ENCODE measurements at regions not wholly inside any gene's neighbourhood (a gene's known extent, or its start where the extent isn't known, plus 50 kb on each side); places are given as distances from the start of the nearest gene placed in this dataset.

GRCh38 chr11:98589967-98590366, 430.8 kb upstream of the CNTN5 start:
- no peaks in the 10 kb centered on the region for H3K36me3 Mint-ChIP-seq
- H3K4me1 Mint-ChIP-seq, result no peaks in the 10 kb centered on the region
- H3K27me3 Mint-ChIP-seq, result no peaks in the 10 kb centered on the region
- H3K27ac Mint-ChIP-seq, result no peak overlapping the region
- H3K4me3 Mint-ChIP-seq, result no peak overlapping the region
- peaks cover 19% of the 10 kb centered on the region for H3K9me3 Mint-ChIP-seq

GRCh38 chr11:98600103-98600502, 420.6 kb upstream of the CNTN5 start:
- no peaks in the 10 kb centered on the region for H3K27me3 Mint-ChIP-seq
- H3K27ac Mint-ChIP-seq, result no peak overlapping the region
- no peak overlapping the region for H3K4me3 Mint-ChIP-seq
- peaks cover 22% of the 10 kb centered on the region for H3K9me3 Mint-ChIP-seq
- H3K4me1 Mint-ChIP-seq, result no peaks in the 10 kb centered on the region
- H3K36me3 Mint-ChIP-seq, result no peaks in the 10 kb centered on the region

DNA sequence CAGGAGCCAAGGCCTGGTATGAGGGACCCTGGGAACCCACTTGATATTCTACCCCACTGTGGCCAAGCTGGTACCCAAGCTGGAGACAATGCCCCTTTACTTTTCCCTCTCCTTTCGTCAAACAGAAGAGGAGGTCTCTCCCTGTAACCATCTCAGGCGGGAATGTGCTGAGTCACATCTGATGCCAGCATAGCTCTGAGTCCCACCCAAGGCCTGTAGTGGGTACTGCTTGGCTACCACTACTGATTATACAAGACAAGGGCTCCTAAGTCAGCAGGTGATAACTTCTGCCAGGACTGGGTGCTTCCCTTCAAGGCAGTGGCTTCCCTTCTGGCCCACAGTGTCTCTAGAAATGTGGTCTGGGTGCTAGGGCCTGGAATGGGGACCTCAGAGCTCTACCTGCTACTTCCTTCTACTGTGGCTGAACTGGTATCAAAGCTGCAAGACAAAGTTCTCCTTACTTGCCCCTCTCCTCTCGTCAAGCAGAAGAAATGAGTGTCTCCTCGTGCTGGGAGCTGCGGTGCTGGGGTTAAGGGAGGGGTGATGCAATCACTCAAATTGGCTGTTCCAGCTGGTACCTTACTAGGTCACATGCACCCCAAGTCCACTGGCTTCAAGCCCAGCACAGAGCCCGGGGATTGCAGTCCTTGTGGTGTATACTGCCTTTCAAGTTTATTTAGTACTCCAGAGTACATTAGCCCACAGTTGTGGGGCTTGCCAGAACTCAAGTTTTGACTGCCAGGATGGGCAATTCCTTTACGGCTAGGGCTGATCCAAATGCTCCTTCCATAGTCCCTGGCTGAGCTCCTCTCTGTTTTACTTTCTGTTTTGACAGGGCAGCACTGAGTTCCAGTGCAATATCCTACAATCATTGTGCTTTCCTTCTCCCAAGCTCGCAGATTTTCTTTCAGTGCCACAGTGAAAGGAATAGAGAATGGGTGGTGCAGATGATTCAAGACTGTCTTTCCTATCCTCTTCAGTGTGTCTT, 419.7 kb upstream of the CNTN5 start:
- H3K4me3 Mint-ChIP-seq, result no peak overlapping the region

DNA sequence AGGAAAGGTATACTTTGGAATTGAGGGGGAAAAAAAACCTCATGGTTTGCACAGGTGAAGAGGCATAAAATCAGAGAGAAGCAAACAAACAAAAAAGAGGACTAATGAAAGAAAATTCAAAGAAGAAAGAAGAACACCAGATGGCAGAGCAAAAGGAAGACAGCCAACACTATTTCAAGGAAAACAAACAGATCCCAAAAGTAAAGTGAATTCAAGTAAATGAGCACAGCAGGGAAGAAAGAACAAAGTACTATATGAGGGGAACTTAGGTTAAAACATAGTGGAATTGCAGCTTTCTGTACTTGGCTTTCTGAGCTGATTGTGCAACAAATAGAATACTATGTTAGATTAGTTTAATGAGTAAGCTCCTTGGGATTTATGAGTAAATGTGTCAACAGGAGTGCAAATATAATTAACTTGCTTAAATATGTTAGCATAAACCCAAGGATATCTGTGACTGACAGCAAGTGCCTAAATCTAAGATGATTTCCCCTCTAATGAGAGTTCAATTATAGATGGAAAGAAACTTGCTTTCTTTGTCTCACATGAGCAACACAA, 404.6 kb upstream of the CNTN5 start:
- no peak overlapping the region for H3K27ac Mint-ChIP-seq
- peaks cover 14% of the 10 kb centered on the region for H3K9me3 Mint-ChIP-seq
- no peaks in the 10 kb centered on the region for H3K4me1 Mint-ChIP-seq
- H3K36me3 Mint-ChIP-seq, result no peaks in the 10 kb centered on the region
- H3K27me3 Mint-ChIP-seq, result no peaks in the 10 kb centered on the region
- H3K4me3 Mint-ChIP-seq, result no peak overlapping the region

More for the DNA sequence above, 419.7 kb upstream of the CNTN5 start:
- Mint-ChIP-seq H3K9me3 (peaks cover 22% of the 10 kb centered on the region), H3K4me1 (no peaks in the 10 kb centered on the region), H3K27me3 (no peaks in the 10 kb centered on the region), H3K36me3 (no peaks in the 10 kb centered on the region), H3K27ac (no peak overlapping the region)

DNA sequence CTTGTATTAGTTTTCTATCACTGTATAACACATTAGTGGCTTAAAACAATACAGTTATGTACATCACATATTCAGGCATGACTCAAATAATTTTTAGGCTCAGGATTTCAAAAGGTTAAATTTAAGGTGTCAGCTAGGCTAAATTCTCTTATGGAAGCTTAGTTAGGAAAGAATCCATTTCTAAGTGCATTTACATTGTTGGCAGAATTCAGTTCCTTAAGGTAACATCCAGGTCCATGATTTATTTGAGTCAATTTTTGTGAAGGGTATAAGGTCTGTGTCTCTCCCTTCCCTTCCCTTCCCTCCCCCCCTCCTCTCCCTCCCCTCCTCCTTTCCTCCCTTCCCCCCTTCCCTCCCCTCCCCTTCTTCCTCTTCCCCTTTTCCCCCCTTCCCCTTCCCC, 399.0 kb upstream of the CNTN5 start:
- Mint-ChIP-seq H3K36me3 (no peaks in the 10 kb centered on the region), H3K27ac (no peak overlapping the region), H3K27me3 (no peaks in the 10 kb centered on the region), H3K4me3 (no peak overlapping the region), H3K9me3 (peaks cover 20% of the 10 kb centered on the region), H3K4me1 (no peaks in the 10 kb centered on the region)

DNA sequence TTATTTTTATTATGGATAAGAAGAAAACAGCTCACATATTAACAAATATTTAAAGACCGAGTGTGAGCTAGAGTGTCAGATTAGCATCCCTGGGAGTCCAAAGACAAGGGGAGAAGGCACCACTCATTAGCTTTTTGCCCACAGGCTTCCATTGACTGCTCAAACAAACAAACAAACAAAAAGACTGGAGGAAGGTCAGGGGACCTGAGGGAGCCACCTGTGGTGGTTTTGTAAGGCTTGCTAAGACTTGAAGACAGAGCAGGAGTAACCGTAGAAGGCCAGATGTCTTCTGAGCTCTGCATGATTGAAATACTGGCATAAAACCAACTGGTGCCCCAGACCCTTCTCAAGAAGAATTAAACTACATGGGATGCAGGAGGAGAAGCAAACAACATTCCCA, 395.2 kb upstream of the CNTN5 start:
- no peaks in the 10 kb centered on the region for H3K4me1 Mint-ChIP-seq

DNA sequence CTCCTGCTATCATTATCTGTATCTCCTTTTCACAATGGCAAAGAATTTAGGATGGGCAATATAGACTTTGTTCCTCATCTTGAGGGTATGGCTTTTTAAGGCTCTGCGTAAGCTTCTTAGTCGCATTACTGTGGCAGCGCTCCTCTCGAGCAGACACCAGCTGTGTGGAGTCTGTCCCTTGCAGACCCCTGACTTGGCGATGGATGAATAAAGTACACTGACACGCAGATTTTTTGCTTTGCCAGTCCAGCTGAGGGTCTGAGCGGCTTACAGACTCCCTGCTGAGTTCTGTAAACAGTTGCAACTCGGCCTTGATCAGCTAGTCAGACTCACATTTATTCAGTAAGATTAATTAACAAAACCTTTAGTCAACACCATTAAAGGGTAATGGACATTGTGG, 390.0 kb upstream of the CNTN5 start:
- H3K27me3 Mint-ChIP-seq, result no peaks in the 10 kb centered on the region
- H3K27ac Mint-ChIP-seq, result no peak overlapping the region
- no peaks in the 10 kb centered on the region for H3K9me3 Mint-ChIP-seq
- H3K36me3 Mint-ChIP-seq, result no peaks in the 10 kb centered on the region
- H3K4me1 Mint-ChIP-seq, result no peaks in the 10 kb centered on the region
- no peak overlapping the region for H3K4me3 Mint-ChIP-seq

More for the DNA sequence above, 395.2 kb upstream of the CNTN5 start:
- Mint-ChIP-seq H3K36me3 (no peaks in the 10 kb centered on the region), H3K27me3 (no peaks in the 10 kb centered on the region), H3K27ac (no peak overlapping the region), H3K9me3 (peaks cover 6% of the 10 kb centered on the region), H3K4me3 (no peak overlapping the region)

DNA sequence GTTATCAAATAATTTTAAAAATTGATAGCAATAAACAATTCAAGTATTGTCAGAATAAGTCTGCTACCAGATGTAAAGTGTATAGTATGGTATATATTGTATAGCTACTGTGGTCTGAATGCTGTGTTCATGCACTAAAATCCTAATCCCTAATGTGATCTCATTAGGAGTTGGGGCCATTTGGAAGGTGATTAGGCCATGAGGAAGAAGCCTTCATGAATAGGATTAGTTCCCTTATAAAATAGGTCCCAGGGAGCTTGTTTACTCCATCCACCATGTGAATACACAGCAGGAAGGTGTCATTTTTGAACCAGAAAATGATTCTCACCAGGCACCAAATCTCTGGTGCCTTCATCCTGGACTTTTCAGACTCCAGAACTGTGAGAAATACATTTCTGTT, 363.0 kb upstream of the CNTN5 start:
- Mint-ChIP-seq H3K27me3 (no peaks in the 10 kb centered on the region), H3K27ac (no peak overlapping the region)

DNA sequence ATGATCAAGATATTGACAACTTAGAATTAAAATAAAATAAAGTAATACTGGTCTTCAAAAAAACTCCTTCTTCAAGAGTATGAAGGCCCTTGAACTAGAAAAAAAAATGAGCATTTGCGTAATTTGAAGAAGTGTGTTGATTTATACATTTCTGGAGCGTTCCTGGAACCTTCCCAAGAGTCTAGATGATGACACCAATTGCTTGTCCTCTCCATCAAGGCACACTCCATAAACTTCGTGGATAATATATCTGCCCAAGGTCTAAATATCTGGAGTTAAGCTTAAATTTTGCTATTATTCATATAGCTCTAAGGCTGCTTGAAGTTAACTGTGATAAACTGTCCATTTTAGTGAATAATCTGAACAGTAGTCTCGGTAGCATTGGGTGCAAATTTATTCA, 361.3 kb upstream of the CNTN5 start:
- no peaks in the 10 kb centered on the region for H3K36me3 Mint-ChIP-seq
- no peaks in the 10 kb centered on the region for H3K4me1 Mint-ChIP-seq
- H3K27me3 Mint-ChIP-seq, result no peaks in the 10 kb centered on the region
- peaks cover 4% of the 10 kb centered on the region for H3K9me3 Mint-ChIP-seq
- H3K4me3 Mint-ChIP-seq, result no peak overlapping the region
- no peak overlapping the region for H3K27ac Mint-ChIP-seq

More for the DNA sequence above, 363.0 kb upstream of the CNTN5 start:
- no peaks in the 10 kb centered on the region for H3K4me1 Mint-ChIP-seq
- H3K4me3 Mint-ChIP-seq, result no peak overlapping the region
- H3K9me3 Mint-ChIP-seq, result peaks cover 4% of the 10 kb centered on the region
- H3K36me3 Mint-ChIP-seq, result no peaks in the 10 kb centered on the region

- no peaks in the 10 kb centered on the region for H3K27me3 Mint-ChIP-seq
- H3K27ac Mint-ChIP-seq, result no peak overlapping the region
- no peak overlapping the region for H3K4me3 Mint-ChIP-seq
- peaks cover 23% of the 10 kb centered on the region for H3K9me3 Mint-ChIP-seq
- no peaks in the 10 kb centered on the region for H3K4me1 Mint-ChIP-seq
- H3K36me3 Mint-ChIP-seq, result no peaks in the 10 kb centered on the region
These were observed 346.4 kb upstream of the CNTN5 start for GRCh38 chr11:98674390-98674789.

GRCh38 chr11:98679673-98680072, 341.1 kb upstream of the CNTN5 start:
- Mint-ChIP-seq H3K4me1 (no peaks in the 10 kb centered on the region), H3K27me3 (no peaks in the 10 kb centered on the region), H3K36me3 (no peaks in the 10 kb centered on the region), H3K4me3 (no peak overlapping the region), H3K9me3 (peaks cover 20% of the 10 kb centered on the region), H3K27ac (no peak overlapping the region)

DNA sequence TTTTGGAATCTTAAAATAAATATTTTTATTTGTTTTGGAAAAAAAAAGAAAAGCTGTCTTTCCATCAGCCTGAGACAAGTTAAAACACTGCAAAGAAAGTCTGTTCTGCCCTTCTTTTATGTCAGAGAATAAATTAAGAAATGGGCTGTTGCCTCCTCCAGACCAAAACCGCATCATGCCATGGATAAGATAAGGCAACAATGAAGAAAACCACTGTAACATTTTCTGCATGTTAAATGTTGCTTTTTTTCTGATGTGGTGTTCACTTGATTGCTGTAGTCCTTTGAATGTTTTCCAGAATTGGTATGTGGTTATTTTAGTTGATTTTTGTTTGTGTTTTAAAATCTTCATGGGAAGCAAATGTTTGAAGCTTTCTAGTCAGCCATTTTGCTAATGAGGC, 319.2 kb upstream of the CNTN5 start:
- Mint-ChIP-seq H3K27me3 (no peaks in the 10 kb centered on the region), H3K4me1 (no peaks in the 10 kb centered on the region), H3K27ac (no peak overlapping the region), H3K36me3 (no peaks in the 10 kb centered on the region), H3K4me3 (no peak overlapping the region), H3K9me3 (no peaks in the 10 kb centered on the region)

DNA sequence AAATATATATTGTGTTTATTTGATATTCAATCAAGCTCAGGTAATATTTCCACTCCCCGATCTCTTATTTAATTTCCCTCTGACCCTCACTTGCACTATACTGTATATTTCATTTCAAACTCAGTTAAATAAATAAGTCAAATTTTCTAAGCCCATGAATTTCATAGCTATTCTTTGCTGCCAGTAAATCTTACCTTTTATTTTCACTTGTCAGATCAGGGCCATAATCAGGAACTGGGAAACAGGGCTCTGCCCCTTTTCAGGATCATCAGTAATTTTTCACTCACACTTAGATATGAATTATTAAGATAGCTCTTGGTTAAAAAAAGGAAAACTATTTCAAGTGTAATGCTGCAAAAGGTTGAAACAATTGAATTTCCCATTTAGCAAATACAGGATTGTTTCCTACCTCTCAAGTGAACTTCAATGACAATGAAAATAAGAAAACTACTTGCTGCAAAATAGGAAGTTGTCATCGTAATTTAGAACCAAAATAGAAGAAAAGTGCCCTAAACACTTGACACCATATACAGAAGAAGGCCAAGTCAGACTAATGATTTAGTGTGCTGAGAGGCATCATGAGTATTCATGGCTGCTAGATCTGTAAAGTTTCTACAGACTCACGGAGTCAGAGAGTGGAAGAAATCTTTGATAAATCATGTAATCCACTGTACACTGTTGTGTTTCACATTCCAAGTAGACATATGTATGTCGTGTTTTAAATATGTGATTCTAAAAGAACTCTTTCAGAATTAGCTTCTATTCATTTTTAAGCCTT, 316.8 kb upstream of the CNTN5 start:
- Mint-ChIP-seq H3K9me3 (no peaks in the 10 kb centered on the region), H3K4me1 (no peaks in the 10 kb centered on the region), H3K27me3 (no peaks in the 10 kb centered on the region), H3K27ac (no peak overlapping the region), H3K36me3 (no peaks in the 10 kb centered on the region), H3K4me3 (no peak overlapping the region)

DNA sequence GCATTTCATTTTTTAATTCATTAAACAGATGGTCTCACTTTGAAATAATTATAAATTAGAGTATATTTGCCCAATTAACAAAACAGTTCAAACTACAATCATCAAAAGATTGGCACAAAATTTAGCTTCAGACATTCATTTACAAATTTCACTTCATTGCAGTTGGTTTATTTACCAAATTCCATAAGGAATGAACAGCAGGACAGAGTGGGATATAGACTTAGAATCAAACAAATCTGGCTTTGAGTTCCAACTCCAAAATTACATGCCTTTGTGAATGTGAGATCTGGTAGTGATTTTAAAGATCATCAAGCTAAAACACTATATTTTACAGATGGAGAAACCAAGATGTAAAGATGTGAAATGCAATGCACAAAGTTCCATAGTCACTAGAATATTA, 310.7 kb upstream of the CNTN5 start:
- Mint-ChIP-seq H3K4me1 (no peaks in the 10 kb centered on the region), H3K9me3 (peaks cover 9% of the 10 kb centered on the region), H3K36me3 (no peaks in the 10 kb centered on the region), H3K27ac (no peak overlapping the region), H3K27me3 (no peaks in the 10 kb centered on the region), H3K4me3 (no peak overlapping the region)

DNA sequence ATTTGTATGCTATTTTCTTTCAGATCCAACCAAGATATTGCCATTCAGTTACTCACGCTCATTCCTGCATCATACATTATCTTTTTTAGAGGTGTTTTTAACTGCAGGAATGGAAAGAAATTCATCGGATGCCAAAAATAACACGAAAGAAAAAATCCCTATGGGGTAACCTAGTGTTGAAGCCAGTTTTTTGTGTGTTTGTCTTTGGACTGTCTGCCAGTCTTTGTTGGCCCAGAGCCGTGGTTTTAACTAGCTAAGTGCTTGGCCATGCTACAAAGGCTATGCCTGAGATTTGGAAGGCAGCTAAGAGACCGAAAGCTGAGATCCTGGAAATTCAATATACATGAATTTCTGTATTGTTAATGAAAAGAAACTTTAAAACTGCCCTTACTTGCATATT, 309.8 kb upstream of the CNTN5 start:
- Mint-ChIP-seq H3K4me3 (no peak overlapping the region), H3K27ac (no peak overlapping the region), H3K9me3 (peaks cover 17% of the 10 kb centered on the region), H3K27me3 (no peaks in the 10 kb centered on the region), H3K36me3 (peaks cover 2% of the 10 kb centered on the region), H3K4me1 (no peaks in the 10 kb centered on the region)

- Mint-ChIP-seq H3K27ac (no peak overlapping the region), H3K36me3 (no peaks in the 10 kb centered on the region), H3K9me3 (no peaks in the 10 kb centered on the region), H3K27me3 (no peaks in the 10 kb centered on the region), H3K4me1 (no peaks in the 10 kb centered on the region), H3K4me3 (no peak overlapping the region)
These were observed 299.8 kb upstream of the CNTN5 start for GRCh38 chr11:98720951-98721350.

Data from activated naive CD4-positive, alpha-beta T cell treated with anti-CD3 and anti-CD28 coated beads, Interleukin-2, amount 50 U/mL, for 24 hours (primary cell).